Heart left ventricle (tissue), 13 donors: ENCODE measurements at regions not wholly inside any gene's neighbourhood (a gene's known extent, or its start where the extent isn't known, plus 50 kb on each side); places are given as distances from the start of the nearest gene placed in this dataset.

Source experiments
- CTCF ChIP-seq, 12 donors: fragments of 200-600 bp; sonication (generic) in 4 of 12; IDR thresholded peaks; one replicate each; pipeline versions ENCODE4 v1.5.0 to v1.8.0; 2018 to 2022; ENCODE audit warnings: antibody characterized with exemption in 12 of 12, mild to moderate bottlenecking in 5 of 12
- POLR2A ChIP-seq, 2 donors: fragments of 450-650 bp; IDR thresholded peaks; one replicate each; pipeline ENCODE4 v1.6.1; 2017; ENCODE audit warnings: antibody characterized with exemption in 2 of 2, mild to moderate bottlenecking in 2 of 2, moderate library complexity in 2 of 2
- donor health status: ischemic (EF 13 %, LVEDD 7.1; RV severe dilation, severe dysfunction).
- donor health status: DM: no; HTN: yes; CAD: no.
- donor health status: DM: no; HTN: no; CAD: no.
- donor health status: ischemic (EF 25% LVEDD 6.9; RV normal size, moderate dysfunction).
- donor health status: ischemic (EF 25% LVEDD 5.7; RV mildly dilated, moderate dysfunction).
- donor health status: ischemic (EF 35%, LVEDD 5.7; RV mildly dilated, moderate dysfunction).
- donor health status: nonischemic (EF 11% LVEDD 7.7; RV severe dilation, severe dysfunction).
- donor health status: DM: yes; HTN: yes; CAD: no.
- donor health status: PGD.
- donor health status: ischemic (EF 29% LVEDD 5.4; RV normal size, mild dysfunction).
- donor health status: nonischemic (EF 23%, LVEDD 6.1; RV moderate dilation, normal function).

DNA sequence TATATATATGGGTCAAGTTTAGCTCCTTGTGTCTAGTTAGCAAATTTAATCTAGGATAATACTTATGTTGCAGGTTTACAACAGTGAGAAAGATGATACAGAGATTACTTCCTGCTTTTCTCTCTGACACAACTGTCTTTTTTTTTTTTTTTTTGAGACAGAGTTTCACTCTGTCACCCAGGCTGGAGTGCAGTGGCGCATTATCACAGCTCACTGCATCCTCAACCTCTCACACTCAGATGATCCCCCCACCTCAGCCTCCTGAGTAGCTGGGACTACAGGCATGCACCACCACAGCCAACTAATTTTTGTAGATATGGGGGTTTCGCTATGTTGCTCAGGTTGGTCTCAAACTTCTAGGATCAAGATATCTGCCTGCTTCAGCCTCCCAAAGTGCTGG is 706.9 kb upstream of the SOX9 start:
- no peak for TF ChIP-seq CTCF (IDR thresholded peaks at IDR 0.05)
- TF ChIP-seq POLR2A (IDR thresholded peaks at IDR 0.05): no peak
